ACC112 (cell line): ENCODE measurements at regions not wholly inside any gene's neighbourhood (a gene's known extent, or its start where the extent isn't known, plus 50 kb on each side); places are given as distances from the start of the nearest gene placed in this dataset.
"Not testable (repeated sequence)": the region's sequence is repeated elsewhere in the genome, so short reads cannot be mapped to it uniquely, and the experiment has no call there.

Experiments used
- H2AFZ ChIP-seq: fragments of 200-600 bp; sonication (generic); one replicate; pipeline ENCODE4 v1.6.0; 2017; ENCODE audit warnings: antibody characterized with exemption, low read length; ENCODE audit not compliant: unreplicated experiment
- H3K27ac ChIP-seq: fragments of 200-600 bp; sonication (generic); 2 replicates; pipeline ENCODE4 v1.5.1; 2014; ENCODE audit warnings: low read depth, mild to moderate bottlenecking, antibody characterized with exemption, low read length, moderate library complexity
- H3K27me3 ChIP-seq: fragments of 200-600 bp; sonication (generic); 2 replicates; pipeline ENCODE4 v1.6.1; 2014; ENCODE audit warnings: mild to moderate bottlenecking, antibody characterized with exemption, low read length, moderate library complexity, mixed read lengths; ENCODE audit not compliant: insufficient read depth
- H3K36me3 ChIP-seq: fragments of 200-600 bp; sonication (generic); 2 replicates; pipeline ENCODE4 v1.6.1; 2016; ENCODE audit warnings: mild to moderate bottlenecking, antibody characterized with exemption, low read length, moderate library complexity, mixed read lengths; ENCODE audit not compliant: insufficient read depth
- H3K4me1 ChIP-seq: fragments of 200-600 bp; sonication (generic); one replicate; pipeline ENCODE4 v1.6.1; 2016; ENCODE audit warnings: low read length, mixed read lengths; ENCODE audit not compliant: insufficient read depth, unreplicated experiment, control insufficient read depth
- H3K4me3 ChIP-seq: fragments of 200-600 bp; sonication (generic); 2 replicates; pipeline ENCODE4 v1.5.1; 2014; ENCODE audit warnings: mild to moderate bottlenecking, low read depth, low read length
- H3K79me2 ChIP-seq: fragments of 200-600 bp; sonication (generic); one replicate; pipeline ENCODE4 v1.6.0; 2016; ENCODE audit warnings: low read length; ENCODE audit not compliant: control insufficient read depth, unreplicated experiment, insufficient read depth

DNA sequence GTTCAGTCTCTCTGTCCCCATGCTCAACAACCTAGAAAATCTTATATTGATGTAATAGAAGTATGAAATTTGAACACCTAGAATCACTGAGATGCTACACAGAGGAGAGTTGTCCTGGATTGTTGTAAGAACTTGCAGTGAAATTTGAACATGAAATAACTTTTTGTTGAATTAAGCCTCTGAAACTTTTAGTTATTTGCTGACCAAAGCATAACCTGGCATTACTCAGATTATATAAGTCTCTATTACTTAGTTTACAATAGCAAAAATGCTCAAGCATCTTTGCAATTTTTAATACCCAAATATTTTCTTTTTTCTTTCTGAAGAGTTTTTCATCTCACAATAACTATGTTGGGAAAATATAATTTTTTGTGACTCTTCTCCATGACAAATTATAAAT is 630.7 kb upstream of the ACO1 start:
- no peaks in the 10 kb centered on the region for H3K36me3 ChIP-seq
- no peak overlapping the region for H3K4me3 ChIP-seq
- H2AFZ ChIP-seq = no peak overlapping the region
- H3K4me1 ChIP-seq = no peaks in the 10 kb centered on the region
- H3K27me3 ChIP-seq = peaks cover 14% of the 10 kb centered on the region; the same call in 1 of the 2 replicates
- H3K79me2 ChIP-seq = no peaks in the 10 kb centered on the region
- no peak overlapping the region for H3K27ac ChIP-seq

DNA sequence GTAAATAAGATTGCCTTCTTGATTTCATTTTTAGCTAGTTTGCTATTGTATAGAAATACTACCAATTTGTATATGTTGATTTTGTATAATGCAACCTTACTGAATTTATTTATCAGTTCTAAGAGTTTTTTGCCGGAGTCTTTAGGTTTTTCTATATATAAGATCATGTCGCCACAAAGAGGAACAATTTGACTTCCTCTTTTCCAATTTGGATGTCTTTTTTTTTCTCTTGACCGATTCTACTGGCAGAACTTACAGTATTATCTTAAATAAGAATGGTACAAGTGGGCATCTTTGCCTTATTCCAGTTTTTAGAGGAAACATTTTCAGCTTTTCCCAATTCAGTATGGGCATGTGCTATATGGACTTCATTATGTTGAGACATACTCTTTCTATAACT is 624.7 kb upstream of the ACO1 start:
- H3K36me3 ChIP-seq = no peaks in the 10 kb centered on the region

DNA sequence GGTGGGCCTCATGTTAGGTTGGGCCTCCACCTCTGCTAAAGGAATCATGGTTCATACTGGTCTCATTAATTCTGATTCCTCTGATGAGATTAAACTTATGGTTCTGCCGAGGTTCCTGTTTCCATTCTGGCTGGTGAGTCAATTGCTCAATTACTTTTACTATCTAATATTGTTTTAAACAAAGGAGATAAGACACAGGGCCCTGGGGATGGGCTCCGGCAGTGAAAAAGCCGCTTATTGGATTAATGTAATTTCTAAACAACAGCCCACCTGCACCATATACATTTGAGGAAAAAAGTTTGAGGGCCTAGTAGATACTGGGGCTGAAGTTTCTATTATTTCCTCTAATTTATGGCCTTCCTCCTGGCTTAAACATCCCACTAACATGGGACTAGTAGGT is 610.4 kb upstream of the ACO1 start:
- not testable (repeated sequence) for H3K36me3 ChIP-seq, H3K4me3 ChIP-seq, H3K27me3 ChIP-seq, H3K79me2 ChIP-seq, H3K4me1 ChIP-seq, H2AFZ ChIP-seq, H3K27ac ChIP-seq

More for the DNA sequence above, 624.7 kb upstream of the ACO1 start:
- H3K4me1 ChIP-seq = no peaks in the 10 kb centered on the region
- no peak overlapping the region for H3K4me3 ChIP-seq
- H3K27ac ChIP-seq = no peak overlapping the region
- H3K79me2 ChIP-seq = no peaks in the 10 kb centered on the region
- H2AFZ ChIP-seq = no peak overlapping the region
- H3K27me3 ChIP-seq = peaks cover 14% of the 10 kb centered on the region; the same call in 1 of the 2 replicates

DNA sequence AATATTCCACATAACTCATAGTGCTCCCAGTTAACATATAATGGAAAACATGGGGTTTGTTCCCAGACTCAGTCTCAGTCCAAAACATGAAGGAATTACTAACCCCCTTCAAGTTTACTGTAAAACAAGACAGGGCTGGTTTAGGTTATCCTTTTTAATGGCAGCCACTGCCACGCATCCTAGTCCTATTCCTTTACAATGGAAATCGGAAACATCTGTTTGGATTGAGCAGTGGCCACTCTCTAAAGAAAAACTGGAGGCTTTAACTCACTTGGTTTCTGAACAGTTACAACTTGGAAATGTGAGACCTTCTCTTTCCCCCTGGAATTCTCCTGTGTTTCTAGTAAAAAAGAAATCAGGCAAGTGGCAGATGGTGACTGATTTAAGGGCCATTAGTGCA is 609.9 kb upstream of the ACO1 start:
- no peaks in the 10 kb centered on the region for H3K79me2 ChIP-seq
- H2AFZ ChIP-seq = no peak overlapping the region
- H3K4me3 ChIP-seq = no peak overlapping the region
- H3K27me3 ChIP-seq = no peaks in the 10 kb centered on the region
- H3K36me3 ChIP-seq = no peaks in the 10 kb centered on the region
- no peak overlapping the region for H3K27ac ChIP-seq
- no peaks in the 10 kb centered on the region for H3K4me1 ChIP-seq

DNA sequence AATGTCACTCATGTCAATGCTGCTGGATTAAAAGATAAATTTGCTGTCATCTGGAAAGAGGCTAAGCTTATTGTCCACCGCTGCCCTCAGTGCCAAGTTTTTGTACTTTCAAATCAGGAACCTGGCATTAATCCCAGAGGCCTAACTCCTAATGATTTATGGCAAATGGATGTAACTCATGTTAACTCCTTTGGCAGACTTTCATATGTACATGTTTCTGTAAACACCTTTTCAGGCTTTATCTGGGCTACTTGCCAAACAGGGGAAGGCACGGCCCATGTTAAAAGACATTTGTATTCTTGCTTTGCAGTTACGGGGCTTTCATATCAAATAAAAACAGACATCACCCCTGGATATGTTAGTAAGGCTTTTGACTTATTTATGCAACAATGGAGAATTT is 608.0 kb upstream of the ACO1 start:
- Histone ChIP-seq H3K27ac (no peak overlapping the region), H2AFZ (no peak overlapping the region)

DNA sequence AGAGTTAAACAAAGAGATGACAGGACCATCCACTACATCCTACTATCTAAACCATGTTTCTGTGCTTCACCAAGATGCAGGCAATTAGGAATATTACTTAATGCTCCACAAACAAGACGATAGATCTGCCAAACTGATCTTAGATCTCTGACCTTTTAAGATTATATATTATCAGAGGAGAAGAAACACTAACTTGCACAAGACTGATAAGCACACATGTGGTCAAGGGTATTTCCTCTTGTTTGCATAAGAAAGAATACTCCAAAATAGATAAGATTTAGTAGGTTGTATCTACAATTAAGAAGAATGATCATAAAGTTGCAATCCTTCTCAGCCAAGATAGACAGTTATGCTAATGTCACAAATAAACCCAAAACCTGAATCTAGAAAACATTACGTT is 601.0 kb upstream of the ACO1 start:
- Histone ChIP-seq H2AFZ (no peak overlapping the region), H3K27me3 (no peaks in the 10 kb centered on the region), H3K36me3 (no peaks in the 10 kb centered on the region), H3K27ac (no peak overlapping the region), H3K79me2 (no peaks in the 10 kb centered on the region), H3K4me3 (no peak overlapping the region), H3K4me1 (no peaks in the 10 kb centered on the region)

More for the DNA sequence above, 608.0 kb upstream of the ACO1 start:
- H3K27me3 ChIP-seq = no peaks in the 10 kb centered on the region
- H3K36me3 ChIP-seq = no peaks in the 10 kb centered on the region
- H3K4me3 ChIP-seq = no peak overlapping the region
- H3K4me1 ChIP-seq = no peaks in the 10 kb centered on the region
- H3K79me2 ChIP-seq = no peaks in the 10 kb centered on the region

DNA sequence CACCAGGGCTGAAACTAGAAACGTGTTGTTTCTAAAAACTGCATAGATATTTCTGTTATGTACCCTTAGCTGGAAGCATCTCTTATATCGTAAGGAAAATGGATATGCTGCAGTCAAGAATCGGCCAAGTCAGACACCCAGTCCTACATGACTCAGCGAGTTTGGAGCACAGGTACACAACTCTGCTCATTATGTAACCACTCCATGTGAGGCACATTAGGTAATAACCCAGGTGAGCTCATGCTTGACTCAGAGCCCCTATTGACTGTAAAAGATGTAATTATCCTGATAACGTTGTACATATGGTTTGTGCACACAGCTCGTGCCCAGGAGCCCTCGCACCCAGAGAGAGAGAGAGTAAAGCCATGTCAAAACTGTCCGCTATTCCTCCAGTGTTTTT is 593.7 kb upstream of the ACO1 start:
- no peak overlapping the region for H3K4me3 ChIP-seq
- H3K27ac ChIP-seq = no peak overlapping the region
- H3K4me1 ChIP-seq = no peaks in the 10 kb centered on the region
- no peak overlapping the region for H2AFZ ChIP-seq
- H3K27me3 ChIP-seq = peaks cover 6% of the 10 kb centered on the region; the same call in 1 of the 2 replicates
- H3K36me3 ChIP-seq = no peaks in the 10 kb centered on the region
- H3K79me2 ChIP-seq = no peaks in the 10 kb centered on the region

DNA sequence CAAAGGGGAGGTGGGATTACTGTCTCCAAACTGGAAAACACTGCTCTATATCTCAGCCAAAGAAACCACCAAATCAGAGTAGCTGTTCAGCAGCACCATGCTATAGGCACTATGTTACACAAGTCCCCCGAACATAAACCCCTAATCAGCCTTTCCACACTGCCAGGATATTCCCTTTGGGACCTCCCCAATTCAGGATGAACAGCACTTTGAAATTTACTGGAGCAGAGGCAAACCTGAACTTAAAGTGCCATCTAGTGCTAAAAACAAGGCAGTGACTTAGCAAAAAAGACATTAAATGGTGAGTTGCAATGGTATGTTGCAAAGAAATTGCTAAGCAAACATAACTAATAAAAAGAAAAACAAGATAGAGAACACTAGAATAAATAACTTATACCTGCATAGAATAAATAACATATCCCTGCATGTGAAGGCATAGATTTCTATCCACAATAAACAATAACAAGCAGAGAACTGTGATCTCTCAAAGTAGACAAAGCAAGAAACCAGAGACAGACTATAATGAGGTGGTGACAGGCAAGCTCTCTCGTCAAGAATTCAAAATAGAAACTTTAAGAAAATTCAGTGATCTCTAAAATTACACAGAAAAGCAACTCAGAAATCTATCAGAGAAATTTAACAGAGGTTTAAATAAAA is 584.4 kb upstream of the ACO1 start:
- Histone ChIP-seq H3K4me3 (no peak overlapping the region), H3K27ac (no peak overlapping the region), H3K79me2 (no peaks in the 10 kb centered on the region), H3K4me1 (no peaks in the 10 kb centered on the region), H3K36me3 (no peaks in the 10 kb centered on the region), H2AFZ (no peak overlapping the region), H3K27me3 (peaks cover 14% of the 10 kb centered on the region)

DNA sequence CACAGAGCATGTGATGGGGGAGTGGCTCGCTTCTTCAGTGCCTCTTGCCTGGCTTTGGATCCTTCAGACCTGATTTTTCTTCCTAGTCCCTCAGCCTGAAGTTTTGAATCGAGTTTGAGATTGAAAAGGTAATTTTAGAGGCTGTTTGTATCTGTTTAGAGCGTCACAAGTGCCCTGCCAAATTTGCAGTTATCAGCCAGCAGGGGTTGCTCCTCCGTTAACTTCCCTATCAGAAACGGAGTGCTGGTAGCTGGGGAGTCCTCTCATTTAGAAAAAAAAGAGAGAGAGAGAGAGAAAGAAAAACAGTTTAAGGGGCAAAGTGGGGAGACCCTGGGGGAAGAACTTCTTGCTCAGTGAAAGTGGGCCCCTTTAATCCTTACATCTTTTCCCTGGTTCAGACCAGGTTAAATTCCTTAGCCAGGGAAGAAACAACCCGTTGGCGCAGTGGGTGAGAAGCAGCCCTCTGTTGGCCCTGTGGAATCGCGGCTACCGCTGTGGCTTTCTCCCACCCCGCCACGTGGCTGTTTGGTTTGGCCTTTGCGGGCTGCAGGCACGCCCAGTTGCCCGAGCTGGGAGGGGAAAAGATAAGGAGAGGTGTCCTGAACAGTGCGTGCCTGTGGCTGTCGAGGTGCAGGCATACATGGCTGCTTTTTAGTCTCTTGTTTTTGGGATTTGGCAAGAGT is 576.7 kb upstream of the ACO1 start:
- no peak overlapping the region for H2AFZ ChIP-seq
- H3K4me3 ChIP-seq = no peak overlapping the region
- no peaks in the 10 kb centered on the region for H3K36me3 ChIP-seq

DNA sequence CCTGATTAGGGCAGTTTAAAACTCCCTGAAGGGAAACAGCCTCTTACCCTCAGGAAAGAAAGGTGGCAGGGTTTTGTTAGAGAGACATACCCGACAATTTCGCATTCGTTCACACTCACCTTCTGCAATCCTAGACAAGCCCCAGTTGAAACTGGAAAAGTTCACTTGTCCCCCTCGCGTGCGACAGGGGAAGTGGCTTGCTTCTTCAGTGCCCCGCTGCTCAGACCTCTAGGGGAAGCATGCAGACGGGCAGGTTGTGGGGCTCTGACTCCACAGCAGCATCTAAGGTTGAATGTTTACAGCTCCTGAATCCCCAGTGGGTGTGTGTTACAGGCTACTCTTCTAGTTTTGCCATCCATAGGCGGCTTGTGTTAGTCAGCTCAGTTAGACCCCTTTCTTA is 575.7 kb upstream of the ACO1 start:
- Histone ChIP-seq H3K4me3 (no peak overlapping the region), H3K4me1 (no peaks in the 10 kb centered on the region), H3K27ac (no peak overlapping the region), H3K36me3 (no peaks in the 10 kb centered on the region), H3K79me2 (no peaks in the 10 kb centered on the region), H2AFZ (no peak overlapping the region), H3K27me3 (peaks cover 32% of the 10 kb centered on the region)

More for the DNA sequence above, 576.7 kb upstream of the ACO1 start:
- Histone ChIP-seq H3K79me2 (no peaks in the 10 kb centered on the region), H3K4me1 (no peaks in the 10 kb centered on the region), H3K27me3 (peaks cover 39% of the 10 kb centered on the region), H3K27ac (no peak overlapping the region)

DNA sequence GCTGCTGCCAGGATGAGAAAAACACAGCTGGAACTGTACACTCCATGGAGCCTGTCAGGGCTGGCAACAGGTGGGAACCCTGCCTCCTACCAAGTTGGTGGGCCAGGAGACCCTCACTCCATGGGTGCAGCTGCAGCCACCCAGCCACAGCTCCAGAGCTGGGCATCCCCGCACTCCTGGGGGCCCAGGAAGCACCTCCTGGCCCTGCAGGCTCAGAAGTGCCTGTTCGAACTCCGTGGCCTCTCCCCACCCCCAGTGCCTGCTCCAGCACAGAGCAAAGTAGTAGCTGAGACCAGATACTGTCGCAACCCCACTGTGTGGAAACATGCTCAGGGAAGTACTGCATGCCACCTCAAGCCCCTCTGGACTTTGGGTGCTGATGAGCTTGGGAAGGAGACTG is 564.0 kb upstream of the ACO1 start:
- Histone ChIP-seq H3K27ac (no peak overlapping the region), H3K4me1 (no peaks in the 10 kb centered on the region), H2AFZ (no peak overlapping the region), H3K79me2 (no peaks in the 10 kb centered on the region), H3K4me3 (no peak overlapping the region), H3K36me3 (no peaks in the 10 kb centered on the region), H3K27me3 (0 out of 2 replicates have a peak, but pooled peaks cover 11% of the 10 kb centered on the region)
